Upper lobe of left lung (tissue), 6 donors: ENCODE measurements at regions not wholly inside any gene's neighbourhood (a gene's known extent, or its start where the extent isn't known, plus 50 kb on each side); places are given as distances from the start of the nearest gene placed in this dataset.

Source experiments
- ATAC-seq, 2 donors: fragments of 200-7000 bp; cut with Tn5 transposase; one replicate each; pipeline ENCODE4 v1.9.1; 2022; ENCODE audit warnings: mild to moderate bottlenecking in 2 of 2, moderate library complexity in 2 of 2; ENCODE audit not compliant: low FRiP score in 2 of 2
- DNase-seq, 2 donors: peaks; one replicate each; pipeline ENCODE4 v3.0.0-alpha.2; 2019 to 2020
- H3K27ac ChIP-seq, 4 donors: fragments of 200-600 bp; sonication (generic); one replicate each; pipeline ENCODE4 v1.5.1; 2016 to 2019
- H3K27me3 ChIP-seq, 4 donors: fragments of 200-600 bp; sonication (generic); one replicate each; pipeline ENCODE4 v1.5.1; 2017 to 2019
- H3K36me3 ChIP-seq, 4 donors: fragments of 200-600 bp; sonication (generic); one replicate each; pipeline ENCODE4 v1.5.1; 2016 to 2019
- H3K4me1 ChIP-seq, 4 donors: fragments of 200-600 bp; sonication (generic); one replicate each; pipeline ENCODE4 v1.5.1; 2018 to 2019
- H3K4me3 ChIP-seq, 4 donors: fragments of 200-600 bp; sonication (generic); one replicate each; pipeline ENCODE4 v1.5.1; 2017 to 2019; ENCODE audit warnings: mild to moderate bottlenecking in 2 of 4, moderate library complexity in 1 of 4
- H3K9me3 ChIP-seq, 4 donors: fragments of 200-600 bp; sonication (generic); one replicate each; pipeline ENCODE4 v1.5.1; 2018 to 2019
- EP300 ChIP-seq, 4 donors: sonication (generic); formaldehyde crosslinking; IDR thresholded peaks; one replicate each; pipeline ENCODE4 v1.5.1; 2017; ENCODE audit warnings: antibody characterized with exemption in 4 of 4, control low read depth in 2 of 4
- POLR2A ChIP-seq, 4 donors: fragments of 450-650 bp; IDR thresholded peaks; one replicate each; pipeline ENCODE4 v1.5.1; 2016 to 2017; ENCODE audit warnings: antibody characterized with exemption in 4 of 4, mild to moderate bottlenecking in 2 of 4
- POLR2AphosphoS5 ChIP-seq, 2 donors: sonication (generic); formaldehyde crosslinking; IDR thresholded peaks; one replicate each; pipeline ENCODE4 v1.5.1; 2017; ENCODE audit warnings: antibody characterized with exemption in 2 of 2
- WGBS, 2 donors: methylation state at CpG; one replicate each; pipeline ENCODE4 v1.1.5; 2017 to 2018; 5-methylcytosine and 5-hydroxymethylcytosine counted together
- TF ChIP-seq, protein P1 (sequence below), 6 experiments: fragments of 450-650 bp in 4 of 6; fragments of 200-600 bp in 2 of 6; sonication (generic) in 2 of 6; IDR thresholded peaks; one replicate each; pipeline ENCODE4 v1.5.1; 2016 to 2019; ENCODE audit warnings: antibody characterized with exemption in 6 of 6
- donor health status: DM: no; HTN: no; CAD: no; lungs with moderate emphysema.
- donor health status: DM: no; HTN: yes; CAD: no; lungs with severe emphysema.

DNA sequence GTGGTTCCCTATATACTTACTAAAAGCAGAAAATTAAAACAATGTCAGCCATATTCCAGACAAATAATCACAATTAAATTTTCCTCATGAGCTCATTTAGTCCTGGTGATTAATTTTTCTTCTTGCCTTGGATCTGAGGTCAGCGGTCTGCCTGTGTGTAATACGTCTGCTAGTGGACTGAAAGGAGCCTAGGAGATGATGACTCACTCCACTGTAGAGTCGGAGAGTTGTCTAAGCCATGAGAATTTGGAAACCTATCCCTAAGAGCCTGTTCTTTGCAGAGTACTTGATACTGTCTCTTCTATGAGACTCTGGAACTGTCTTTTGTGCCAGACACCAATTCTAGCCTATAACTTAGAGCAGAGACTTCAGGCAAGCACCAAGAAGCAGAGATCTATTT lies 94.2 kb upstream of the RAB27B start:
- H3K36me3 ChIP-seq = no peaks in the 10 kb centered on the region
- TF ChIP-seq, protein P1, sequence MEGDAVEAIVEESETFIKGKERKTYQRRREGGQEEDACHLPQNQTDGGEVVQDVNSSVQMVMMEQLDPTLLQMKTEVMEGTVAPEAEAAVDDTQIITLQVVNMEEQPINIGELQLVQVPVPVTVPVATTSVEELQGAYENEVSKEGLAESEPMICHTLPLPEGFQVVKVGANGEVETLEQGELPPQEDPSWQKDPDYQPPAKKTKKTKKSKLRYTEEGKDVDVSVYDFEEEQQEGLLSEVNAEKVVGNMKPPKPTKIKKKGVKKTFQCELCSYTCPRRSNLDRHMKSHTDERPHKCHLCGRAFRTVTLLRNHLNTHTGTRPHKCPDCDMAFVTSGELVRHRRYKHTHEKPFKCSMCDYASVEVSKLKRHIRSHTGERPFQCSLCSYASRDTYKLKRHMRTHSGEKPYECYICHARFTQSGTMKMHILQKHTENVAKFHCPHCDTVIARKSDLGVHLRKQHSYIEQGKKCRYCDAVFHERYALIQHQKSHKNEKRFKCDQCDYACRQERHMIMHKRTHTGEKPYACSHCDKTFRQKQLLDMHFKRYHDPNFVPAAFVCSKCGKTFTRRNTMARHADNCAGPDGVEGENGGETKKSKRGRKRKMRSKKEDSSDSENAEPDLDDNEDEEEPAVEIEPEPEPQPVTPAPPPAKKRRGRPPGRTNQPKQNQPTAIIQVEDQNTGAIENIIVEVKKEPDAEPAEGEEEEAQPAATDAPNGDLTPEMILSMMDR (IDR thresholded peaks at IDR 0.05) = no peak
- TF ChIP-seq POLR2AphosphoS5 (IDR thresholded peaks at IDR 0.05) (no peak), POLR2A (IDR thresholded peaks at IDR 0.05) (no peak), EP300 (IDR thresholded peaks at IDR 0.05) (no peak)
- DNase-seq (no peak), ATAC-seq (peak in 1 of 2 donors; percentile 96)
- no peaks in the 10 kb centered on the region for H3K4me1 ChIP-seq
- no peaks in the 10 kb centered on the region for H3K9me3 ChIP-seq
- no peak overlapping the region for H3K4me3 ChIP-seq
- WGBS, 2 donors = 61 to 64% methylated on average over 3 of the region's 3 CpGs
- no peaks in the 10 kb centered on the region for H3K27me3 ChIP-seq
- H3K27ac ChIP-seq = no peak overlapping the region

DNA sequence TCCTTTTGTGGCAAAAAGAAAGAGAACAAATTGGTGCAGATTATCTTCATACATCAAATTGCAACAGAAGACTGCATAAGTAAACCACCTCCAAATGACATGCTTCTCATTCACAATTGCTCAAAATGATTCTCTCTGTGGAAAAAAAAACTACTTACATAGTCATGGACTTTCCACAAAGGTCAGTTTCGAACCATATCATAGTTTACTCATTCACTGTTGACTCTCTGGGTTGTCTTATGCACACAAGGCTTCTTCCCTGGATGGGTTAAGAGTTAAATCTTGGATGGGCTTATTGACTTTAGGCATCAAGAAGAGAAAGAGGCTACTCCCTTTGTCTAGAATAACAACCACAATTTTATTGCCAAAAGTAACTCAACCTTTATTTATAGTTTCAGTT lies 91.3 kb upstream of the RAB27B start:
- 75 to 79% methylated on average over 1 of the region's 1 CpG for WGBS, 2 donors
- no peaks in the 10 kb centered on the region for H3K4me1 ChIP-seq

DNA sequence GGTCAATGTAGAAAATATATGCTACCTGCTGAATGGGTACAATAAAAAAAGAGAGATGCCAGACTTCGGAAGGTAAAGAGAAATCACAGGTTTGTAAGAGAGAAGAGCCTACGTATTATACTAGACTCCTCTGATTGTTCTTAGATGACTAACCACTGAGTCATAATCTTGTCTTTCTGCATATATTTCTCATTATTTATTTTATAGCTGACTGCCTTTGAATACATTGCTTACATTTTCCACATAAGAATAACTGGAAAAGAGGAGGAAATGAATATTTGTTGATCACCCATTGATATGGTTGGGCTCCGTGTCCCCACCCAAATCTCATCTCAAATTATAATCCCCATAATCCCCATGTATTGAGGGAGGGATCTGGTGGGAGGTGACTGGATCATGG lies 90.3 kb upstream of the RAB27B start:
- 74 to 79% methylated on average over 3 of the region's 3 CpGs for WGBS, 2 donors
- H3K27me3 ChIP-seq = no peaks in the 10 kb centered on the region
- H3K4me1 ChIP-seq = no peaks in the 10 kb centered on the region
- no peak for TF ChIP-seq EP300 (IDR thresholded peaks at IDR 0.05)
- TF ChIP-seq POLR2AphosphoS5 (IDR thresholded peaks at IDR 0.05) = no peak
- TF ChIP-seq POLR2A (IDR thresholded peaks at IDR 0.05) = no peak
- TF ChIP-seq, protein P1 (IDR thresholded peaks at IDR 0.05) = no peak
- H3K27ac ChIP-seq = no peak overlapping the region
- DNase-seq = no peak
- ATAC-seq = no peak
- H3K4me3 ChIP-seq = no peak overlapping the region
- no peaks in the 10 kb centered on the region for H3K9me3 ChIP-seq
- no peaks in the 10 kb centered on the region for H3K36me3 ChIP-seq

More for the DNA sequence above, 91.3 kb upstream of the RAB27B start:
- TF ChIP-seq EP300 (IDR thresholded peaks at IDR 0.05) (no peak), POLR2A (IDR thresholded peaks at IDR 0.05) (no peak), POLR2AphosphoS5 (IDR thresholded peaks at IDR 0.05) (no peak)
- TF ChIP-seq, protein P1 (IDR thresholded peaks at IDR 0.05) = no peak
- no peaks in the 10 kb centered on the region for H3K36me3 ChIP-seq
- no peak for DNase-seq
- ATAC-seq = no peak
- H3K9me3 ChIP-seq = no peaks in the 10 kb centered on the region
- no peak overlapping the region for H3K27ac ChIP-seq
- no peak overlapping the region for H3K4me3 ChIP-seq
- H3K27me3 ChIP-seq = no peaks in the 10 kb centered on the region

DNA sequence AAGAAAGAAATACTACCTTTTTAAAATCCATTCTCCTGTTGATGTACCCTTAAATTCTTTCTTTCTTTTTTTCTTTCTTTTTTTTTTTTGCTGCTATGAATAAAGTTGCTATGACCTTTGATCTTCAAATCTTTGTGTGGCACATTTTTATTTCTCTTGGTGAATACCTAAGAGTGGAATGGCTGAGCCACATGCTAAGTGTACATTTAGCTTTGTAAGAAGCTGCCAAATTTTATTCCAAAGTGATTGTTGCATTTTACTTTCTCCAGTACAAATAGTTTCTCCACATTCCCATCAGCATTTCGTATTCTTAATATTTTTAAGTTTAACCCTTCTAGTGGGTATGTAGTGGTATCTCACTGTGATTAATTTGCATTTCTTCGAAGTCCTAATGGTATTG lies 88.8 kb upstream of the RAB27B start:
- H3K9me3 ChIP-seq = no peaks in the 10 kb centered on the region
- H3K4me1 ChIP-seq = no peaks in the 10 kb centered on the region
- DNase-seq (no peak), ATAC-seq (no peak)
- 67 to 74% methylated on average over 2 of the region's 2 CpGs for WGBS, 2 donors
- TF ChIP-seq EP300 (IDR thresholded peaks at IDR 0.05) = no peak
- TF ChIP-seq POLR2AphosphoS5 (IDR thresholded peaks at IDR 0.05) = no peak
- TF ChIP-seq, protein P1 (IDR thresholded peaks at IDR 0.05) = no peak
- TF ChIP-seq POLR2A (IDR thresholded peaks at IDR 0.05) = no peak
- H3K4me3 ChIP-seq = no peak overlapping the region
- no peaks in the 10 kb centered on the region for H3K27me3 ChIP-seq
- H3K36me3 ChIP-seq = no peaks in the 10 kb centered on the region
- H3K27ac ChIP-seq = no peak overlapping the region

DNA sequence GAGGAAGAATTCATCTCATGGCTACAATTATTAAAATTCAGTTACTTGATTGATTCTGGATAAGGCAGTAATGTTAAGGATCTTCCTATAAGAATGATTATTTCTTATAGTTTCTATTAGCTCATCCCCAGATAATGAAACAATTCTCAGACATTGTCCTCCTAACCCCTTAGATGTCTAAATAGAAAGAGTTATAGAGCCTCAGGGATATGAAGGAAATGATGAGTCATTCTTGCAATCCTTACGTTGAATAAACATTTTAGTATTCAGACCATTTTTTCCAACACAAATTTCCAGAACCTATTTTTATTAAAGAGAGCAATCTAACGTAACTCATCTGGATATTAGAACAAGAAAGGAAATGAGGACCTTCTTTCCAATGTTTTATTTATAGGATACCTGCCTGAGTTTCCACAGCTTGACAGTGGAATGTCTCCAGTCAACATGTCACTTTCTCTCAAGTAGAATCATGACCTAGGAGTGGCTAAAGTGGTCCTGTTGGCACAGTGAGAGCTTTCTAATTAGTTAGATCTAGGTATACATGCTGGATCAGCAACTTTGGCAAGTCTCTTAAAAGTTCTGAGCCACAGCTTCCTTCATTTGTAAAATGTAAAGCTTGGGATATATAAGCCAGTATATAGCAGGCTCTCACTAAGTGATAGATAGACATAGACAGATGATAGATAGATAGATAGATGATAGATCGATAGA lies 88.0 kb upstream of the RAB27B start:
- no peaks in the 10 kb centered on the region for H3K36me3 ChIP-seq
- no peaks in the 10 kb centered on the region for H3K9me3 ChIP-seq
- no peaks in the 10 kb centered on the region for H3K4me1 ChIP-seq
- no peak for DNase-seq
- H3K27ac ChIP-seq = no peak overlapping the region
- no peak for TF ChIP-seq EP300 (IDR thresholded peaks at IDR 0.05)
- TF ChIP-seq, protein P1 (IDR thresholded peaks at IDR 0.05) = no peak
- no peak for TF ChIP-seq POLR2A (IDR thresholded peaks at IDR 0.05)
- no peak for TF ChIP-seq POLR2AphosphoS5 (IDR thresholded peaks at IDR 0.05)
- 50 to 69% methylated on average over 3 of the region's 3 CpGs for WGBS, 2 donors
- H3K4me3 ChIP-seq = no peak overlapping the region
- ATAC-seq = no peak
- no peaks in the 10 kb centered on the region for H3K27me3 ChIP-seq
